IPS-NIHi7 (cell line): ENCODE measurements at regions not wholly inside any gene's neighbourhood (a gene's known extent, or its start where the extent isn't known, plus 50 kb on each side); places are given as distances from the start of the nearest gene placed in this dataset.

ENCODE experiments used
- DNase-seq: peaks from one replicate; pipeline ENCODE4 v3.0.0; 2012; ENCODE audit warnings: mixed read lengths; ENCODE audit errors: extremely low spot score

DNA sequence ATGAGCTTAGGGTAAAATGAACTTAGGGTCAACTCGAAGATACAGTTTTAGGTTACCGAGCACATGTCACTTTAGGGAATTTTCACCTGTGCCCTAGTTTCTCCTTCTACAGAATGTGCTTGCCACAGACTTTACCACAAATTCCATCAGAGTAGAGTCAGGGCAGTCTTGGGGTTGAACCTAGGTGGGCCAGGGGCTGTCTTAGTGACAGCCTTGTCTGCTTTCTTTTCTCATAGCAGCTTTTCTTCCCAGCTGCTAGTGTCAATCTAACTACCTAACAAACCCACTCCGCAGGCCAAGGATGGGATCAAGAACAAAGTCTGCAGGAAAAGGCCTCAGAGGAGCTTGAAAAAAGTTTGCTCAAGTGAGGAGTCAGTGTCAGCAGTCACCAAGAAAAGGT, 458.1 kb upstream of the CDH18 start:
- no peak for DNase-seq

DNA sequence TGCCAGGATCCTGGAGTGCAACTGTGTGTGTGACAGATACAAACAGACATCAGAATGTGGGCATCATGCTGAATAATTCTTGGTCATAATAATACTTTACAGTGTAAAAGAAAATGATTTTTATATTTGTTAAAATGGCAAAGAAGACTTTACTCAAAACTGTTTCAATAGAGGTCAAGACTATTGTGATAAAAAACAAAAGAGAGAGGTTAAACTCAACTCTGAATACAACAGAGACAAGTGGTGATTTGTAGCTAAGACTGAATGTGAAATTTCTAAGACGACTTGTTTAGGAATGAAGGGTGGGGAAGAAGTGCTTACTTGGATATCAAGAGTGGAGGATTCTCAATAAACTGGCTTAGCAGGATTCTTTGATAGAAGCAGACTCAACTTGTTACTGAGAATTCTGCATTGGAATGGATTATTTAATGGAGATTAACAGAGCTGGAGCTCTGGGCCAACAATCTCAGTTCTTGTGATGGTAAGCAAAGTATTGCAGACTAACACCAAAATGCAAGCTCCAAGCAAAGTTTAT, 457.4 kb upstream of the CDH18 start:
- DNase-seq = no peak

DNA sequence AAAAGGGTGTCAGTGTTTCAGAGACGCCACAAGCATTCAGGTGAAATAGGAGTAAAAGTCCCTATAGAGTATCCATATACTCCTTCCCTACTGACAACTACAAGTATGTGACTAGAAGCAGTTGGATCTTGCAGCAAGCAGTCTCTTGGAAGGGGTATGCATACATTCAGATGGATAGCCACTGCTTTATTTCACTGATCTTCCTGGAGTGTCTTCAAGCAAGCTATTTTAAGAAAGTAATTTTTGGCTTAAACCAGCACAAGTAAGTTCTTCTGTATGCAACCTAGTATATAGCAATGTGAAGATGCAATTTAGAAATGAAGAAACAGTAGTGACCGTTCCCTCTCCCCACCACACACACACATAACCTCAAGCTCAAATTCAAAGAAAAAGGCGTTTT, 446.8 kb upstream of the CDH18 start:
- DNase-seq = no peak

DNA sequence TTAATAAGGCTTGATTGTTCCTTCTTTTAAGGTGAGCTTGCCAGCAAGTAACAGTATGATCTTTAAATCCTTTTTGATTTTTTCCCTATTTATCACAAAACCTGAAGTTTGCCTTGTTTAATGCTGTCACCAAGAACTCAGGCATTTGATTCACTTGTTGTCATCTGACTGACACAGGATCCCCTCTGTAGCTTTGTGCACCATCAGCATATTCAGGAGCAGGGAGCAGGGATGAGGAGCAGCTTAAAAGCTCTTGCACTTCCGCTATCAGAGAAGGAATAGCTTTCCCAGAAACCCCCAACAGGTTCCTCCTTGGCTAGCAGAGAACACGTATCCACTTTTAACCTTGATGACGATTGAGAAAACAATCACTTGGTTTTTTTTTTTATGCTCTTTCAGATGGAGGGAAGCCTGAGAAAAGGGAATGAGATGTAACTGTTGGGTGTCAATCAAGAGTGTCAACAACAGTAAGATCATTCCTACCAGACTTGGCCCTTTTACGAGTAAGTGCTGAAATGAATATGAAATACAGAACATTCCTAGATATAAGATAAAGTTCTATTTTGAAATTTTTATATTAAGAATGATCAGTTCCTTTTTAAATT, 433.1 kb upstream of the CDH18 start:
- DNase-seq = no peak
